ENCODE measurements at regions not wholly inside any gene's neighbourhood (a gene's known extent, or its start where the extent isn't known, plus 50 kb on each side); places are given as distances from the start of the nearest gene placed in this dataset.

- Histone ChIP-seq H3K9me3 (no peaks in the 10 kb centered on the region), H3K27me3 (no peaks in the 10 kb centered on the region), H3K4me3 (no peak overlapping the region), H3K36me3 (no peaks in the 10 kb centered on the region), H3K27ac (no peak overlapping the region), H3K4me1 (no peaks in the 10 kb centered on the region)
- intact Hi-C loops (cut with DNase I), result no loop called here
- DNase-seq (no peak), ATAC-seq (no peak)
- TF ChIP-seq, protein P1, sequence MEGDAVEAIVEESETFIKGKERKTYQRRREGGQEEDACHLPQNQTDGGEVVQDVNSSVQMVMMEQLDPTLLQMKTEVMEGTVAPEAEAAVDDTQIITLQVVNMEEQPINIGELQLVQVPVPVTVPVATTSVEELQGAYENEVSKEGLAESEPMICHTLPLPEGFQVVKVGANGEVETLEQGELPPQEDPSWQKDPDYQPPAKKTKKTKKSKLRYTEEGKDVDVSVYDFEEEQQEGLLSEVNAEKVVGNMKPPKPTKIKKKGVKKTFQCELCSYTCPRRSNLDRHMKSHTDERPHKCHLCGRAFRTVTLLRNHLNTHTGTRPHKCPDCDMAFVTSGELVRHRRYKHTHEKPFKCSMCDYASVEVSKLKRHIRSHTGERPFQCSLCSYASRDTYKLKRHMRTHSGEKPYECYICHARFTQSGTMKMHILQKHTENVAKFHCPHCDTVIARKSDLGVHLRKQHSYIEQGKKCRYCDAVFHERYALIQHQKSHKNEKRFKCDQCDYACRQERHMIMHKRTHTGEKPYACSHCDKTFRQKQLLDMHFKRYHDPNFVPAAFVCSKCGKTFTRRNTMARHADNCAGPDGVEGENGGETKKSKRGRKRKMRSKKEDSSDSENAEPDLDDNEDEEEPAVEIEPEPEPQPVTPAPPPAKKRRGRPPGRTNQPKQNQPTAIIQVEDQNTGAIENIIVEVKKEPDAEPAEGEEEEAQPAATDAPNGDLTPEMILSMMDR (IDR thresholded peaks at IDR 0.05), result no peak
Measured at GRCh38 chr18:78352910-78353309, 626.7 kb upstream of the SALL3 start.

DNA sequence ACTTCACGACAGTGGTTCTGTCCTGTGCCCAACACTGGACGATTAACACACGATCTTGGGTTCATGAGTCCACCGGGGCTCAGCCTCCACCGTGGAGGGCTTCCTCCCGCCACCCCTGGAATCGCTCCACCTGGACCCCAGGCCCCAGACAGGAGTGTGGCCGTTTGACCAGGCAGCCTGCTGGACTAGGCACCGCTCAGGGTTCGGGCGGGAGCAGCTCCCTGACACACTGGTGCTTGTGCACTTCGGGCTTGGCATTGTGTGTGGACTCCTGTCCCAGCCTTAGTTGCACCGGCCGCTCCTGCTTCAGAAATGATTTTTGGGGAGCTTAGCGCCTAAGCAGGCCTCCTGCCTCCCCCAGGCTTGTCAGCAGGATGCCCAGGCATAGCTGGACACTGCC is 617.4 kb upstream of the SALL3 start:
- Histone ChIP-seq H3K9me3 (peaks cover 0 to 6% of the 10 kb centered on the region in 2 donors), H3K36me3 (no peaks in the 10 kb centered on the region), H3K4me1 (no peaks in the 10 kb centered on the region), H3K27ac (no peak overlapping the region), H3K4me3 (no peak overlapping the region), H3K27me3 (no peaks in the 10 kb centered on the region)
- DNase-seq, result no peak
- no peak for ATAC-seq
- TF ChIP-seq, protein P1 (IDR thresholded peaks at IDR 0.05), result no peak
- intact Hi-C loops (cut with DNase I), result no loop called here

DNA sequence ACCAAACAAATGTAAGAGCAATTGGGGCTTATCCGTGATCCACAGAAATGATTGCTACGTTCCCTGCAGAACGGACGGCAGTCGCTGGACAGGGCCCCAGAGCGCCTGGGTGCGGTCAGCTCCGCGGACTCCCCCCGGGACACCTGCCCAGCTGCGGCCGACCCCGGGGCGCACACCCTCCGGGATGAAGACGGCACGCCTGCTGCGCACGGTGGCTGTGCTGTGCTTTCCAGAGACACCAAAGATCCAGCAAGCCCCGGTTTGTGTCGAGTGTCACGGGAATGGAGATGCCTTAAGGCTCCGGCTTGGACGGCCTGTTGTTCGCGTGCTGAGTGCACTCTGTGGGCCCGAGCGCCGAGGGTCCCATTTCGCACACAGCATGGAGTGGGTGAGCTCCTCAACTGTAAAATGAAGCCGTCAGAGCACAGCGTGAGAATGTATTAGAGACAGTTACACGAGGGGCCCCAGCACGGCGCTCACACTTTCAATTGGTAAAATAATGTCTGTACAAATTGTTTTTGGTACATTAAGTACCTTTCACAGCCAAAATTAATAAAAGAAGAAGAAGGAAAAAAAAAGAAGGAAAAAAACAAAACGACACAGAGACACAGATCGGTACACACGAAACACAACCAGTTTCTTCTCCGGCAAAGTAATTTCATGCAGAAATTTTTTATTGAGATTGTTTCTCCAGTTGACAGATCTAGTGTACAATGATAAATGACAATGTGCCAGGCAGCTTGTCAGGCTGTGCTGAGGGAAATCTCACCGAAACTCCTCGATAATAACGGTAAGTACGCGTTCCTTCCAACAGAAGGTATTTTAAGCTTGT is 615.8 kb upstream of the SALL3 start:
- no peak for ATAC-seq

GRCh38 chr18:78364388-78364960 is 615.1 kb upstream of the SALL3 start:
- Histone ChIP-seq H3K27me3 (no peaks in the 10 kb centered on the region), H3K27ac (no peak overlapping the region), H3K4me3 (no peak overlapping the region), H3K9me3 (peaks cover 0 to 2% of the 10 kb centered on the region in 2 donors), H3K4me1 (no peaks in the 10 kb centered on the region), H3K36me3 (no peaks in the 10 kb centered on the region)
- TF ChIP-seq, protein P1 (IDR thresholded peaks at IDR 0.05), result no peak
- DNase-seq, result no peak
- ATAC-seq, result no peak
- intact Hi-C loops (cut with DNase I), result no loop called here

More for the DNA sequence above, 615.8 kb upstream of the SALL3 start:
- peak in 1 of 4 donors; percentile 77 for DNase-seq
- no peaks in the 10 kb centered on the region for H3K36me3 ChIP-seq
- no peak overlapping the region for H3K27ac ChIP-seq
- H3K9me3 ChIP-seq, result peaks cover 0 to 3% of the 10 kb centered on the region in 2 donors
- no peaks in the 10 kb centered on the region for H3K4me1 ChIP-seq
- intact Hi-C loops (cut with DNase I), result no loop called here
- H3K4me3 ChIP-seq, result no peak overlapping the region
- H3K27me3 ChIP-seq, result no peaks in the 10 kb centered on the region
- TF ChIP-seq, protein P1 (IDR thresholded peaks at IDR 0.05), result no peak

- H3K27me3 ChIP-seq, result no peaks in the 10 kb centered on the region
- no peaks in the 10 kb centered on the region for H3K4me1 ChIP-seq
- H3K36me3 ChIP-seq, result no peaks in the 10 kb centered on the region
- no peak overlapping the region for H3K4me3 ChIP-seq
- TF ChIP-seq, protein P1 (IDR thresholded peaks at IDR 0.05), result no peak
- peak in 2 of 4 donors; percentile 60 to 79 for DNase-seq
- H3K9me3 ChIP-seq, result peaks cover 0 to 2% of the 10 kb centered on the region in 2 donors
- no peak overlapping the region for H3K27ac ChIP-seq
- intact Hi-C loops (cut with DNase I), result no loop called here
- ATAC-seq, result no peak
Measured at GRCh38 chr18:78367996-78368395, 611.6 kb upstream of the SALL3 start.

Measured in left lung (tissue), 4 donors.